Calu3 (cell line): ENCODE measurements at regions not wholly inside any gene's neighbourhood (a gene's known extent, or its start where the extent isn't known, plus 50 kb on each side); places are given as distances from the start of the nearest gene placed in this dataset.

Experiments used
- BruUV-seq: library from RNA; stranded (reverse); fragments of 400-500 nt; replicated peaks from 2 replicates; lab custom pipeline; 2021; lab: Mats Ljungman, UMichigan
- CTCF ChIA-PET: fragments of 300-600 bp; sonication (Branson Sonifier 250); formaldehyde crosslinking; loops from one replicate; lab custom pipeline; 2022; ENCODE audit warnings: antibody characterized with exemption; lab: Charles Lee
- DNase-seq: peaks from one replicate; pipeline ENCODE4 v3.0.0; 2022
- H3K27ac Mint-ChIP-seq: one replicate; pipeline ENCODE4 v1.8.0; 2022; ENCODE audit warnings: mixed read lengths; ENCODE audit not compliant: unreplicated experiment
- H3K27me3 Mint-ChIP-seq: one replicate; pipeline ENCODE4 v1.8.0; 2022; ENCODE audit warnings: mixed read lengths; ENCODE audit not compliant: unreplicated experiment
- H3K36me3 Mint-ChIP-seq: one replicate; pipeline ENCODE4 v1.8.0; 2022; ENCODE audit warnings: mild to moderate bottlenecking, moderate library complexity, mixed read lengths; ENCODE audit not compliant: insufficient read depth, unreplicated experiment
- H3K4me1 Mint-ChIP-seq: one replicate; pipeline ENCODE4 v1.8.0; 2022; ENCODE audit warnings: mild to moderate bottlenecking, low read depth, mixed read lengths; ENCODE audit not compliant: unreplicated experiment
- H3K4me3 Mint-ChIP-seq: one replicate; pipeline ENCODE4 v1.8.0; 2022; ENCODE audit warnings: mild to moderate bottlenecking, low read depth, moderate library complexity, mixed read lengths; ENCODE audit not compliant: unreplicated experiment
- H3K9me3 Mint-ChIP-seq: one replicate; pipeline ENCODE4 v1.8.0; 2022; ENCODE audit warnings: low read depth, mixed read lengths; ENCODE audit not compliant: unreplicated experiment
- CTCF ChIP-seq: fragments of 200-600 bp; IDR thresholded peaks from one replicate; pipeline ENCODE4 v1.8.0; 2022; ENCODE audit warnings: antibody characterized with exemption; ENCODE audit not compliant: unreplicated experiment
- intact Hi-C: fragments of 100-400 bp; cut with micrococcal nuclease; formaldehyde crosslinking; loops from one replicate; pipeline ENCODE4 v1.10.0; 2022; ENCODE audit not compliant: unreplicated experiment

DNA sequence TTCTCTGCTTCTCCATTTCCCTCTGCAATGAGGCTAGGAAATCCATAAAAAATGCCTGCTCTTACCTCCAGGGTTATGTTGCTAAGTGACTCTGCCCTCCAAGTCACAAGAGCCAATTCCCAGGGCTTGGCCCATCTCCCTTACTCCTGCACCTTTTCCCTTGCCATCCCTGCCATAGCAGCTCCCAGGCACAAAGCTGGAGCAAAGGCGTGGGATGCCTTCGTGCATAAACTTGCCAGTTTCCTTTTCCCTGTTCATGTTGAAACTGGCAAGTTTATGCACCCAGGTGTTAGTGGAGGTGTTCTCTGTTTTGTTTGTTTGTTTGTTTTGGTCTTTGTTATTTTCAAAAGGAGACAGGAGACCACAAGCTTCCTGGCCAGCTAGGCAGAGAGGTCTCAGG is 195.1 kb downstream of the ACKR3 start:
- H3K4me1 Mint-ChIP-seq: no peaks in the 10 kb centered on the region
- BruUV-seq: no TSS peak
- no peak for DNase-seq
- TF ChIP-seq CTCF: no peak
- H3K4me3 Mint-ChIP-seq: no peak overlapping the region
- intact Hi-C loops: no loop called here
- H3K27me3 Mint-ChIP-seq: peaks cover 44% of the 10 kb centered on the region
- no peak overlapping the region for H3K27ac Mint-ChIP-seq
- H3K36me3 Mint-ChIP-seq: no peaks in the 10 kb centered on the region
- peaks cover 6% of the 10 kb centered on the region for H3K9me3 Mint-ChIP-seq
- CTCF ChIA-PET: no interaction called here

- peaks cover 44% of the 10 kb centered on the region for H3K27me3 Mint-ChIP-seq
- no peak for TF ChIP-seq CTCF
- DNase-seq: no peak
- no TSS peak for BruUV-seq
- H3K4me3 Mint-ChIP-seq: no peak overlapping the region
- no peaks in the 10 kb centered on the region for H3K4me1 Mint-ChIP-seq
- H3K36me3 Mint-ChIP-seq: no peaks in the 10 kb centered on the region
- no peak overlapping the region for H3K27ac Mint-ChIP-seq
- H3K9me3 Mint-ChIP-seq: peaks cover 6% of the 10 kb centered on the region
- intact Hi-C loops: no loop called here
- CTCF ChIA-PET: no interaction called here
Measured at GRCh38 chr2:236765478-236765877, 195.9 kb downstream of the ACKR3 start.

DNA sequence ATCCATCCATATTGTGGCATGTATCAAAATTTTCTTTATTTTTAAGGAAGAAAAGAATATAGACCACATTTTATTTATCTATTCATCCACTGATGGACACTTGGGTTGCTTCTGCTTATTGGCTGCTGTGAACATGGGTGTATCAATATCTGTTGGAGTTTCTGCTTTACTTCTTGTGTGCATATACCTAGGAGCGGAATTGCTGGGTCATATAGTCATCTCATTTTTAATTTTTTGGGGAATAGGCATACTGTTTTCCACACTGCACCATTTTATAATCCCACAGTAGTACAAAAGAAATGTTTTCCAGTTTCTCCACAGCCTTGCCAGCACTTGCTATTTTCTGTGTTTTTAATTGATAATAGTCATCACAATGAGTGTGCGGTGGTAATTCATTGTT is 197.2 kb downstream of the ACKR3 start:
- H3K4me3 Mint-ChIP-seq: no peak overlapping the region
- intact Hi-C loops: no loop called here
- H3K36me3 Mint-ChIP-seq: no peaks in the 10 kb centered on the region
- no peak for DNase-seq
- no TSS peak for BruUV-seq
- peaks cover 56% of the 10 kb centered on the region for H3K27me3 Mint-ChIP-seq
- H3K9me3 Mint-ChIP-seq: peaks cover 6% of the 10 kb centered on the region
- H3K4me1 Mint-ChIP-seq: no peaks in the 10 kb centered on the region
- no peak for TF ChIP-seq CTCF
- CTCF ChIA-PET: no interaction called here
- no peak overlapping the region for H3K27ac Mint-ChIP-seq

GRCh38 chr2:236767941-236768340 is 198.3 kb downstream of the ACKR3 start:
- H3K4me3 Mint-ChIP-seq: no peak overlapping the region
- BruUV-seq: no TSS peak
- no peaks in the 10 kb centered on the region for H3K36me3 Mint-ChIP-seq
- H3K9me3 Mint-ChIP-seq: peaks cover 6% of the 10 kb centered on the region
- intact Hi-C loops: no loop called here
- no peak for TF ChIP-seq CTCF
- no peak overlapping the region for H3K27ac Mint-ChIP-seq
- peaks cover 67% of the 10 kb centered on the region for H3K27me3 Mint-ChIP-seq
- no peak for DNase-seq
- H3K4me1 Mint-ChIP-seq: no peaks in the 10 kb centered on the region
- CTCF ChIA-PET: no interaction called here
